ENCODE measurements at regions not wholly inside any gene's neighbourhood (a gene's known extent, or its start where the extent isn't known, plus 50 kb on each side); places are given as distances from the start of the nearest gene placed in this dataset.

- no peak for TF ChIP-seq POLR2A (IDR thresholded peaks at IDR 0.05)
- TF ChIP-seq, protein P1, sequence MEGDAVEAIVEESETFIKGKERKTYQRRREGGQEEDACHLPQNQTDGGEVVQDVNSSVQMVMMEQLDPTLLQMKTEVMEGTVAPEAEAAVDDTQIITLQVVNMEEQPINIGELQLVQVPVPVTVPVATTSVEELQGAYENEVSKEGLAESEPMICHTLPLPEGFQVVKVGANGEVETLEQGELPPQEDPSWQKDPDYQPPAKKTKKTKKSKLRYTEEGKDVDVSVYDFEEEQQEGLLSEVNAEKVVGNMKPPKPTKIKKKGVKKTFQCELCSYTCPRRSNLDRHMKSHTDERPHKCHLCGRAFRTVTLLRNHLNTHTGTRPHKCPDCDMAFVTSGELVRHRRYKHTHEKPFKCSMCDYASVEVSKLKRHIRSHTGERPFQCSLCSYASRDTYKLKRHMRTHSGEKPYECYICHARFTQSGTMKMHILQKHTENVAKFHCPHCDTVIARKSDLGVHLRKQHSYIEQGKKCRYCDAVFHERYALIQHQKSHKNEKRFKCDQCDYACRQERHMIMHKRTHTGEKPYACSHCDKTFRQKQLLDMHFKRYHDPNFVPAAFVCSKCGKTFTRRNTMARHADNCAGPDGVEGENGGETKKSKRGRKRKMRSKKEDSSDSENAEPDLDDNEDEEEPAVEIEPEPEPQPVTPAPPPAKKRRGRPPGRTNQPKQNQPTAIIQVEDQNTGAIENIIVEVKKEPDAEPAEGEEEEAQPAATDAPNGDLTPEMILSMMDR (IDR thresholded peaks at IDR 0.05) = no peak
These were observed 384.4 kb downstream of the TNS3 start for GRCh38 chr7:47197486-47197885.
